Spinal cord (tissue), 9 donors: ENCODE measurements at regions not wholly inside any gene's neighbourhood (a gene's known extent, or its start where the extent isn't known, plus 50 kb on each side); places are given as distances from the start of the nearest gene placed in this dataset.
A peak's percentile ranks its signal among the peaks of the same experiment; 100 is the strongest.
"Not testable (repeated sequence)": the region's sequence is repeated elsewhere in the genome, so short reads cannot be mapped to it uniquely, and the experiment has no call there.

ENCODE experiments used
- DNase-seq, 6 donors: peaks; one replicate each; pipeline versions ENCODE4 v3.0.0 to v3.0.0-alpha.2; 2013 to 2015; ENCODE audit warnings: low spot score in 6 of 6, low read depth in 4 of 6
- H3K27ac ChIP-seq: one replicate; pipeline ENCODE4 v1.5.1; 2013; ENCODE audit warnings: low read depth, low read length, control low read depth
- H3K27me3 ChIP-seq: one replicate; pipeline ENCODE4 v1.6.1; 2013; ENCODE audit warnings: low read length; ENCODE audit not compliant: control insufficient read depth, insufficient read depth
- H3K36me3 ChIP-seq: one replicate; pipeline ENCODE4 v1.6.1; 2013; ENCODE audit warnings: low read length; ENCODE audit not compliant: control insufficient read depth, insufficient read depth
- H3K4me1 ChIP-seq: one replicate; pipeline ENCODE4 v1.6.1; 2013; ENCODE audit warnings: low read length; ENCODE audit not compliant: control insufficient read depth, insufficient read depth
- H3K4me3 ChIP-seq: one replicate; pipeline ENCODE4 v1.5.1; 2013; ENCODE audit warnings: low read depth, low read length, control low read depth
- H3K9me3 ChIP-seq: one replicate; pipeline ENCODE4 v1.6.1; 2013; ENCODE audit warnings: low read length; ENCODE audit not compliant: control insufficient read depth, insufficient read depth
- WGBS: methylation state at CpG from one replicate; pipeline ENCODE4 v1.1.5; 2013; ENCODE audit warnings: missing lambda C conversion rate; ENCODE audit not compliant: insufficient coverage; 5-methylcytosine and 5-hydroxymethylcytosine counted together
- donor health status: healthy.

GRCh38 chr20:57815405-57815804, 105.6 kb upstream of the PMEPA1 start:
- Histone ChIP-seq H3K9me3 (no peaks in the 10 kb centered on the region), H3K4me3 (no peak overlapping the region), H3K27ac (no peak overlapping the region), H3K27me3 (peaks cover 3% of the 10 kb centered on the region), H3K36me3 (no peaks in the 10 kb centered on the region), H3K4me1 (peaks cover 14% of the 10 kb centered on the region)
- WGBS, result 90% methylated on average over 2 of the region's 4 CpGs
- no peak for DNase-seq

GRCh38 chr20:57814529-57814928, 104.7 kb upstream of the PMEPA1 start:
- H3K9me3 ChIP-seq, result no peaks in the 10 kb centered on the region
- DNase-seq, result no peak
- H3K4me3 ChIP-seq, result no peak overlapping the region
- WGBS, result 80% methylated on average over 5 of the region's 6 CpGs
- H3K36me3 ChIP-seq, result no peaks in the 10 kb centered on the region
- peaks cover 3% of the 10 kb centered on the region for H3K27me3 ChIP-seq
- H3K4me1 ChIP-seq, result peaks cover 14% of the 10 kb centered on the region
- H3K27ac ChIP-seq, result no peak overlapping the region

GRCh38 chr20:57813509-57814269, 103.9 kb upstream of the PMEPA1 start:
- no peak for DNase-seq
- Histone ChIP-seq H3K27me3 (no peaks in the 10 kb centered on the region), H3K9me3 (no peaks in the 10 kb centered on the region), H3K4me1 (peaks cover 16% of the 10 kb centered on the region), H3K36me3 (no peaks in the 10 kb centered on the region), H3K4me3 (no peak overlapping the region), H3K27ac (no peak overlapping the region)
- 74% methylated on average over 6 of the region's 6 CpGs for WGBS

- peaks cover 21% of the 10 kb centered on the region for H3K4me1 ChIP-seq
These were observed 102.8 kb upstream of the PMEPA1 start for GRCh38 chr20:57812632-57813031.

GRCh38 chr20:57811374-57812020, 101.7 kb upstream of the PMEPA1 start:
- Histone ChIP-seq H3K27ac (no peak overlapping the region), H3K4me3 (no peak overlapping the region), H3K36me3 (no peaks in the 10 kb centered on the region), H3K9me3 (no peaks in the 10 kb centered on the region), H3K4me1 (peaks cover 21% of the 10 kb centered on the region), H3K27me3 (no peaks in the 10 kb centered on the region)
- peak in 3 of 6 donors; percentile 30 to 79 (median 66) for DNase-seq
- WGBS, result 10% methylated on average over 8 of the region's 9 CpGs

More at GRCh38 chr20:57812632-57813031, 102.8 kb upstream of the PMEPA1 start:
- 69% methylated on average over 2 of the region's 4 CpGs for WGBS
- not testable (repeated sequence) for H3K27me3 ChIP-seq, H3K36me3 ChIP-seq, H3K27ac ChIP-seq, H3K9me3 ChIP-seq, H3K4me3 ChIP-seq
- DNase-seq, result peak in 1 of 6 donors; percentile 59

GRCh38 chr20:57810511-57811373, 100.9 kb upstream of the PMEPA1 start:
- peaks cover 21% of the 10 kb centered on the region for H3K4me1 ChIP-seq
- WGBS, result 83% methylated on average over 24 of the region's 26 CpGs
- no peak overlapping the region for H3K27ac ChIP-seq
- H3K4me3 ChIP-seq, result no peak overlapping the region
- H3K36me3 ChIP-seq, result no peaks in the 10 kb centered on the region
- H3K9me3 ChIP-seq, result no peaks in the 10 kb centered on the region
- H3K27me3 ChIP-seq, result no peaks in the 10 kb centered on the region
- DNase-seq, result no peak

GRCh38 chr20:57809661-57810172, 99.9 kb upstream of the PMEPA1 start:
- WGBS, result 75% methylated on average over 14 of the region's 14 CpGs

GRCh38 chr20:57809149-57809548, 99.3 kb upstream of the PMEPA1 start:
- no peaks in the 10 kb centered on the region for H3K9me3 ChIP-seq
- H3K36me3 ChIP-seq, result no peaks in the 10 kb centered on the region
- H3K27ac ChIP-seq, result no peak overlapping the region
- H3K4me1 ChIP-seq, result peaks cover 24% of the 10 kb centered on the region
- no peak overlapping the region for H3K4me3 ChIP-seq
- H3K27me3 ChIP-seq, result no peaks in the 10 kb centered on the region
- no peak for DNase-seq
- WGBS, result 100% methylated on average over 1 of the region's 5 CpGs

More at GRCh38 chr20:57809661-57810172, 99.9 kb upstream of the PMEPA1 start:
- Histone ChIP-seq H3K4me1 (peaks cover 21% of the 10 kb centered on the region), H3K9me3 (no peaks in the 10 kb centered on the region), H3K27ac (no peak overlapping the region), H3K36me3 (no peaks in the 10 kb centered on the region), H3K27me3 (no peaks in the 10 kb centered on the region), H3K4me3 (no peak overlapping the region)
- DNase-seq, result peak in 1 of 6 donors; percentile 55

GRCh38 chr20:57808264-57809070, 98.7 kb upstream of the PMEPA1 start:
- Histone ChIP-seq H3K4me3 (no peak overlapping the region), H3K36me3 (no peaks in the 10 kb centered on the region), H3K27ac (no peak overlapping the region), H3K27me3 (no peaks in the 10 kb centered on the region), H3K4me1 (peaks cover 29% of the 10 kb centered on the region), H3K9me3 (no peaks in the 10 kb centered on the region)
- 50% methylated on average over 5 of the region's 9 CpGs for WGBS
- DNase-seq, result peak in 1 of 6 donors; percentile 22
